Neuronal stem cell (in vitro differentiated cells): ENCODE measurements at regions not wholly inside any gene's neighbourhood (a gene's known extent, or its start where the extent isn't known, plus 50 kb on each side); places are given as distances from the start of the nearest gene placed in this dataset.
"Not testable (repeated sequence)": the region's sequence is repeated elsewhere in the genome, so short reads cannot be mapped to it uniquely, and the experiment has no call there.

ENCODE experiments used
- DNase-seq: peaks from one replicate; pipeline ENCODE4 v3.0.0-alpha.2; 2013; ENCODE audit warnings: low spot score
- H2AFZ ChIP-seq: one replicate; pipeline ENCODE4 v1.6.1; 2013; ENCODE audit warnings: mild to moderate bottlenecking, low read length, inconsistent platforms
- H2AK5ac ChIP-seq: 2 replicates; pipeline ENCODE4 v1.6.1; 2013; ENCODE audit warnings: low read depth, mild to moderate bottlenecking, inconsistent platforms, low read length, moderate library complexity, mixed read lengths
- H2BK120ac ChIP-seq: 2 replicates; pipeline ENCODE4 v1.6.1; 2013; ENCODE audit warnings: low read depth, mild to moderate bottlenecking, inconsistent platforms, low read length, moderate library complexity, mixed read lengths
- H2BK12ac ChIP-seq: one replicate; pipeline ENCODE4 v1.6.1; 2013; ENCODE audit warnings: low read length, inconsistent platforms
- H2BK15ac ChIP-seq: 2 replicates; pipeline ENCODE4 v1.6.1; 2013; ENCODE audit warnings: mild to moderate bottlenecking, low read length, inconsistent platforms, mixed read lengths
- H2BK5ac ChIP-seq: one replicate; pipeline ENCODE4 v1.6.1; 2013; ENCODE audit warnings: inconsistent platforms, mild to moderate bottlenecking, low read length, moderate library complexity
- H3K14ac ChIP-seq: one replicate; pipeline ENCODE4 v1.6.1; 2013; ENCODE audit warnings: low read length, inconsistent platforms
- H3K18ac ChIP-seq: 2 replicates; pipeline ENCODE4 v1.6.1; 2013; ENCODE audit warnings: low read length, inconsistent platforms
- H3K23ac ChIP-seq: 2 replicates; pipeline ENCODE4 v1.6.1; 2013; ENCODE audit warnings: low read depth, mild to moderate bottlenecking, mixed read lengths, low read length, inconsistent platforms; ENCODE audit not compliant: poor library complexity
- H3K27ac ChIP-seq: replicated peaks from 3 replicates; pipeline ENCODE4 v1.5.1; 2013; ENCODE audit warnings: low read length, inconsistent platforms
- H3K27me3 ChIP-seq, 3 experiments: 2 replicates each; pipeline ENCODE4 v1.6.1; 2013; ENCODE audit warnings: low read length in 3 of 3, mild to moderate bottlenecking in 2 of 3, inconsistent platforms in 1 of 3, low read depth in 1 of 3, mixed read lengths in 1 of 3, moderate library complexity in 1 of 3; ENCODE audit not compliant: control insufficient read depth in 3 of 3, insufficient read depth in 3 of 3
- H3K36me3 ChIP-seq, 2 donors: replicated peaks in 1 of 2; 2 replicates each; pipeline ENCODE4 v1.6.1; 2013; ENCODE audit warnings: low read length in 2 of 2; ENCODE audit not compliant: control insufficient read depth in 2 of 2, insufficient read depth in 2 of 2
- H3K4ac ChIP-seq: 2 replicates; pipeline ENCODE4 v1.6.1; 2013; ENCODE audit warnings: inconsistent platforms, mild to moderate bottlenecking, low read length, moderate library complexity
- H3K4me1 ChIP-seq, 2 donors: 1 replicate in 1 of 2; 2 replicates in 1 of 2; pipeline ENCODE4 v1.6.1; 2013; ENCODE audit warnings: low read length in 2 of 2, low read depth in 1 of 2; ENCODE audit not compliant: control insufficient read depth in 2 of 2, insufficient read depth in 1 of 2
- H3K4me2 ChIP-seq: one replicate; pipeline ENCODE4 v1.6.1; 2013; ENCODE audit warnings: mild to moderate bottlenecking, low read length, inconsistent platforms; ENCODE audit not compliant: insufficient read depth, poor library complexity, severe bottlenecking
- H3K4me3 ChIP-seq, 2 donors: 2 replicates each; pipeline ENCODE4 v1.5.1; 2013; ENCODE audit warnings: low read length in 2 of 2, mild to moderate bottlenecking in 2 of 2, inconsistent platforms in 1 of 2, moderate library complexity in 1 of 2
- H3K79me1 ChIP-seq: one replicate; pipeline ENCODE4 v1.6.1; 2013; ENCODE audit warnings: low read depth, mild to moderate bottlenecking, inconsistent platforms, low read length, moderate library complexity
- H3K9ac ChIP-seq: one replicate; pipeline ENCODE4 v1.6.1; 2013; ENCODE audit warnings: mild to moderate bottlenecking, low read depth, low read length, inconsistent platforms; ENCODE audit not compliant: poor library complexity
- H3K9me3 ChIP-seq, 2 donors: replicated peaks in 1 of 2; 2 replicates each; pipeline versions ENCODE3 to v1.6.1; 2013; ENCODE audit warnings: low read length in 2 of 2, mild to moderate bottlenecking in 2 of 2, inconsistent platforms in 1 of 2, low read depth in 1 of 2, mixed read lengths in 1 of 2, moderate library complexity in 1 of 2; ENCODE audit not compliant: control insufficient read depth in 2 of 2, insufficient read depth in 1 of 2
- H4K8ac ChIP-seq: one replicate; pipeline ENCODE4 v1.6.1; 2013; ENCODE audit warnings: low read depth, mild to moderate bottlenecking, inconsistent platforms, low read length, moderate library complexity
- H4K91ac ChIP-seq: one replicate; pipeline ENCODE4 v1.6.1; 2013; ENCODE audit warnings: low read length, low read depth, mild to moderate bottlenecking, inconsistent platforms; ENCODE audit not compliant: poor library complexity
- WGBS, 2 donors: extraction: QIAGEN DNeasy Blood & Tissue Kit; methylation state at CpG; one replicate each; pipeline ENCODE4 v1.1.7; 2013; ENCODE audit warnings: missing lambda C conversion rate in 2 of 2, mixed read lengths in 1 of 2; ENCODE audit not compliant: insufficient read length in 2 of 2, insufficient replicate concordance in 1 of 2; ENCODE audit errors: extremely low coverage in 2 of 2; 5-methylcytosine and 5-hydroxymethylcytosine counted together

DNA sequence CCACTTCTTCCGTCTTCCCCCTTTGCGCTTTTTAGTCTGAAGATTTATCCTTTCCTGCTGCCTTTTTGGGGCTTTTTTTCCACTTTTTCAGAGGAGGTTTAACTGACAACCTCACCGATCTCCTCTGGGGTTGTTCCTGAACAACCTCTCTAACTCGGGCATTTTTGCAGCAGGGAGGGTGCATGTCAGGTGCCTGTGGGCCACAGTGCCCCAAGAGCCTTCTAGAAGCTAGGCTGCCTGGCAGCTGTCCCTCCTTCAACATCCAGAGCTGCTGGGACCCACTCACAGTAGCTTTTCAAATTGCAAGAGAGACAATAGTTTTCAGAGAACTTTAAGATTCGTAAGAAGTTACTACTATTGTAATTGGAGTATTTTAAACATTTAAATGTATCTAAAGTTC lies 1112.4 kb upstream of the CNTN5 start:
- no peaks in the 10 kb centered on the region for H3K36me3 ChIP-seq
- H2AK5ac ChIP-seq: no peak overlapping the region
- no CpG with 5 or more reads among the region's 5 CpGs for WGBS, 2 donors
- no peaks in the 10 kb centered on the region for H3K79me1 ChIP-seq
- H3K4me1 ChIP-seq: peaks cover 0 to 2% of the 10 kb centered on the region in 2 donors
- H4K8ac ChIP-seq: no peak overlapping the region
- no peak overlapping the region for H2BK15ac ChIP-seq
- H3K23ac ChIP-seq: no peak overlapping the region
- no peak overlapping the region for H3K18ac ChIP-seq
- H2AFZ ChIP-seq: no peak overlapping the region
- H3K4me3 ChIP-seq: no peak overlapping the region
- no peak overlapping the region for H4K91ac ChIP-seq
- H3K9ac ChIP-seq: no peak overlapping the region
- no peaks in the 10 kb centered on the region for H3K27me3 ChIP-seq
- no peak overlapping the region for H2BK12ac ChIP-seq
- H2BK120ac ChIP-seq: no peak overlapping the region
- H3K14ac ChIP-seq: no peak overlapping the region
- DNase-seq: no peak
- no peaks in the 10 kb centered on the region for H3K9me3 ChIP-seq
- no peak overlapping the region for H3K4ac ChIP-seq
- no peak overlapping the region for H2BK5ac ChIP-seq
- H3K27ac ChIP-seq: no peak overlapping the region
- no peak overlapping the region for H3K4me2 ChIP-seq

DNA sequence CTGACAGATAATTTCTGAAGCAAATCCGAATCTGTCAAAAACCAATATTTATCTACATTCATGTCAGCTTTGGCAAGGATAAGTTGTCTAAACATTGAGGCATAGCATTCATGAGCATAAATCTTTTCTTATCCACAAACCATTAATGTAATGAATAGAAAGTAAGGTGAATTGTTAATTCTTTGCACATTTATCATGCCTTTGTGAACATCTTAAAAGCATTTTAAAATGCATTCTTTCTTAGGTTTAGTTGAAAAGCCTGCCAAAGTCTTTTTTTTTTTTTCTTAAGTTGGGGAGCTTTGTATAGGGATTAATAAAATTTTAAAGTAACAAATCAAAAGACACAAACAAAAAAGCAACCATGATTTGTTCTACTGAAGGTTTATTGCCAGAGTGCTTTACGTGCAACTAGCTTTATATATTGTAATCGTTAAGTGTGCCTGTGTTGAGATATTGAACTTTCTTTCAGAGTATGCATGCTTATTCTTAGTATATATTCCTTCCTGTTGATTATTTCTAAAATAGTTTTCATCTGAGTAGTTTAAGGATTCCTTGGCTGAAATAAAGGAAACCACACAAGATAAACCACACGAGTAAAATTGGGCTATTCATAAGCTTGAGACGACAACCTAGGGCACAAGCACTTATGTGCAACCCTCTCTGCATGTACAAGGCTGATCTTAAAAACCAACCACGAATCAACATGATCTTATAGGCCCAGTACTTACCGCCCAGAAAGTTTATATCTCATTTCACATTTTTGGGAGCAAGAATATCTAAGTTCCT lies 1110.9 kb upstream of the CNTN5 start:
- H3K4me2 ChIP-seq: no peak overlapping the region
- DNase-seq: no peak
- no peak overlapping the region for H4K8ac ChIP-seq
- H3K27ac ChIP-seq: no peak overlapping the region
- no peaks in the 10 kb centered on the region for H3K9me3 ChIP-seq
- no peak overlapping the region for H3K4ac ChIP-seq
- H2BK120ac ChIP-seq: no peak overlapping the region
- no peak overlapping the region for H2AK5ac ChIP-seq
- no peak overlapping the region for H3K14ac ChIP-seq
- H2AFZ ChIP-seq: no peak overlapping the region
- H3K23ac ChIP-seq: no peak overlapping the region
- no peak overlapping the region for H3K9ac ChIP-seq
- H2BK15ac ChIP-seq: no peak overlapping the region
- H3K79me1 ChIP-seq: no peaks in the 10 kb centered on the region
- WGBS, 2 donors: no CpG with 5 or more reads among the region's 7 CpGs
- peaks cover 0 to 2% of the 10 kb centered on the region in 2 donors for H3K4me1 ChIP-seq
- H2BK5ac ChIP-seq: no peak overlapping the region
- H3K36me3 ChIP-seq: no peaks in the 10 kb centered on the region
- H3K27me3 ChIP-seq: no peaks in the 10 kb centered on the region
- no peak overlapping the region for H3K18ac ChIP-seq
- H3K4me3 ChIP-seq: no peak overlapping the region
- H2BK12ac ChIP-seq: no peak overlapping the region
- no peak overlapping the region for H4K91ac ChIP-seq

DNA sequence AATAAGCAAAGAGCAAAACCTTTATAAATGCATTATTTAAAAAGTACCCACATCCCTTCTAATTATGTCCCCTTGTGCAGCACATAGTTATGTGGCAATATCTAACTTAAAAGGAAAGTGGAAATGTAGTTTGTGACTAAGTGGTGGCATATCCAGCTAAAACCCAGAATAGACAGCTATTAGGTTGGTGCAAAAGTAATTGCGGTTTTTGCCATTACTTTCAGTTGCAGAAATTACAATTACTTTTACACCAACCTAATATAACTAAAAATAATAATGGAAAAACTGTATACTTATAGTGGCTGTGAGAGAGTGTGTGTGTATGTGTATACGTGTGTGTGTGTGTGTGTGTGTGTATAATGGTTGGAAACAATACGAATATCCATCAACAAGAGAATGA lies 1108.1 kb upstream of the CNTN5 start:
- WGBS, 2 donors: no CpG with 5 or more reads among the region's 3 CpGs
- Histone ChIP-seq H3K79me1 (no peaks in the 10 kb centered on the region), H3K4ac (no peak overlapping the region), H2BK120ac (no peak overlapping the region), H2AFZ (no peak overlapping the region), H3K23ac (no peak overlapping the region), H3K36me3 (no peaks in the 10 kb centered on the region), H4K8ac (no peak overlapping the region), H2BK12ac (no peak overlapping the region), H2BK5ac (no peak overlapping the region), H3K4me1 (peaks cover 0 to 2% of the 10 kb centered on the region in 2 donors), H3K9me3 (no peaks in the 10 kb centered on the region), H4K91ac (no peak overlapping the region), H3K4me3 (no peak overlapping the region), H2AK5ac (no peak overlapping the region), H3K18ac (no peak overlapping the region), H3K4me2 (no peak overlapping the region), H3K9ac (no peak overlapping the region), H2BK15ac (no peak overlapping the region), H3K14ac (no peak overlapping the region), H3K27me3 (no peaks in the 10 kb centered on the region), H3K27ac (no peak overlapping the region)
- DNase-seq: no peak

DNA sequence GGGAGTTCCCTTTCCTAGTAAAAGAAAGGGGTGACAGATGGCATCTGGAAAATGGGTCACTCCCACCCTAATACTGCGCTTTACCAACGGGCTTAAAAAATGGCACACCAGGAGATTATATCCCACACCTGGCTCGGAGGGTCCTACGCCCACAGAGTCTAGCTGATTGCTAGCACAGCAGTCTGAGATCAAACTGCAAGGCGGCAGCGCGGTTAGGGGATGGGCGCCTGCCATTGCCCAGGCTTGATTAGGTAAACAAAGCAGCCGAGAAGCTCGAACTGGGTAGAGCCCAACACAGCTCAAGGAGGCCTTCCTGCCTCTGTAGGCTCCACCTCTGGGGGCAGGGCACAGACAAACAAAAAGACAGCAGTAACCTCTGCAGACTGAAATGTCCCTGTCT lies 1097.8 kb upstream of the CNTN5 start:
- H3K9me3 ChIP-seq, H2BK12ac ChIP-seq, H3K18ac ChIP-seq, H3K9ac ChIP-seq, H2BK15ac ChIP-seq, H2BK120ac ChIP-seq, H3K27ac ChIP-seq, H2AK5ac ChIP-seq, DNase-seq, H2AFZ ChIP-seq, H3K4ac ChIP-seq, H3K14ac ChIP-seq, H3K23ac ChIP-seq, H4K91ac ChIP-seq, H3K4me2 ChIP-seq, H3K36me3 ChIP-seq, H3K4me3 ChIP-seq, H3K27me3 ChIP-seq, H4K8ac ChIP-seq, H3K4me1 ChIP-seq, H2BK5ac ChIP-seq, H3K79me1 ChIP-seq: not testable (repeated sequence)
- WGBS, 2 donors: no CpG with 5 or more reads among the region's 10 CpGs
